Lung (tissue), 11 donors: ENCODE measurements at regions not wholly inside any gene's neighbourhood (a gene's known extent, or its start where the extent isn't known, plus 50 kb on each side); places are given as distances from the start of the nearest gene placed in this dataset.

ENCODE experiments used
- ATAC-seq: fragments of 200-7000 bp; cut with Tn5 transposase; one replicate; pipeline ENCODE4 v1.9.1; 2020; ENCODE audit warnings: moderate number of reproducible peaks; ENCODE audit not compliant: insufficient read depth, low FRiP score
- DNase-seq, 3 donors: peaks; one replicate each; pipeline ENCODE4 v3.0.0-alpha.2; 2013 to 2017
- H3K27ac ChIP-seq, 2 donors: one replicate each; pipeline ENCODE4 v1.5.1; 2013; ENCODE audit warnings: mild to moderate bottlenecking in 2 of 2, moderate library complexity in 2 of 2, control low read depth in 1 of 2, inconsistent platforms in 1 of 2, low read depth in 1 of 2, low read length in 1 of 2
- H3K27me3 ChIP-seq, 3 donors: one replicate each; pipeline ENCODE4 v1.5.1; 2013; ENCODE audit warnings: low read length in 2 of 3; ENCODE audit not compliant: control insufficient read depth in 3 of 3, insufficient read depth in 3 of 3
- H3K36me3 ChIP-seq, 4 donors: one replicate each; pipeline ENCODE4 v1.5.1; 2013; ENCODE audit warnings: low read length in 4 of 4, mild to moderate bottlenecking in 1 of 4, moderate library complexity in 1 of 4; ENCODE audit not compliant: control insufficient read depth in 4 of 4, insufficient read depth in 4 of 4
- H3K4me1 ChIP-seq, 5 donors: one replicate each; pipeline ENCODE4 v1.5.1; 2013; ENCODE audit warnings: low read length in 5 of 5, mild to moderate bottlenecking in 2 of 5, moderate library complexity in 1 of 5; ENCODE audit not compliant: control insufficient read depth in 5 of 5, insufficient read depth in 5 of 5
- H3K4me3 ChIP-seq: one replicate; pipeline ENCODE4 v1.5.1; 2013; ENCODE audit warnings: mild to moderate bottlenecking, control low read depth, moderate library complexity
- H3K9ac ChIP-seq, 2 donors: one replicate each; pipeline ENCODE4 v1.5.1; 2013; ENCODE audit warnings: low read length in 2 of 2, control low read depth in 1 of 2; ENCODE audit not compliant: insufficient read depth in 1 of 2
- H3K9me3 ChIP-seq, 4 donors: one replicate each; pipeline ENCODE4 v1.5.1; 2013; ENCODE audit warnings: low read length in 3 of 4, mild to moderate bottlenecking in 1 of 4, moderate library complexity in 1 of 4; ENCODE audit not compliant: control insufficient read depth in 4 of 4, insufficient read depth in 3 of 4
- CTCF ChIP-seq: IDR thresholded peaks from 2 replicates; pipeline ENCODE4 v1.5.1; 2012; ENCODE audit warnings: mild to moderate bottlenecking; ENCODE audit errors: control extremely low read depth, extremely low read depth
- WGBS, 2 donors: extraction: QIAGEN DNeasy Blood & Tissue Kit; methylation state at CpG; one replicate each; pipeline ENCODE4 v1.1.7; 2013; 5-methylcytosine and 5-hydroxymethylcytosine counted together
- donor health status: control.
- donor health status: control.
- donor health status: Bipolar disorder and iron deficiency.
- donor health status: healthy.
- donor health status: DM: yes; HTN: yes; CAD: no.

DNA sequence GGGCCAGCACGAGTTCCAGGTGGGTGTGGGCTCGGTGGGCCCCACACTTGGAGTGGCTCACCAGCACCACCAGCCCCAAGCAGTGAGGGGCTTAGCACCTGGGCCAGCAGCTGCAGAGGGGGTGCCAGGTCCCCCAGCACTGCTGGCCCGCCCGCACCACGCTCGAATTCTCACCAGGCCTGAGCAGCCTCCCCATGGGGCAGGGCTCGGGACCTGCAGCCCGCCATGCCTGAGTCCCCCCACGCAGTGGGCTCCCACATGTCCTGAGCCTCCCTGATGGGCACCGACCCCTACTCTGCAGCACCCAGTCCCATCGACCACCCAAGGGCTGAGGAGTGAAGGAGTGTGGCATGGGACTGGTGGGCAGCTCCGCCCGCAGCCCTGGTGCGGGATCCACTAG is 593.4 kb downstream of the GABRG1 start:
- WGBS, 2 donors = 94% methylated on average over 14 of the region's 14 CpGs
- TF ChIP-seq CTCF = no peak
- no peak for DNase-seq
- Histone ChIP-seq H3K27me3 (no peaks in the 10 kb centered on the region), H3K36me3 (no peaks in the 10 kb centered on the region), H3K4me1 (no peaks in the 10 kb centered on the region), H3K9me3 (peaks cover 0 to 11% (median 0%) of the 10 kb centered on the region in 4 donors), H3K27ac (no peak overlapping the region), H3K9ac (no peak overlapping the region), H3K4me3 (no peak overlapping the region)
- no peak for ATAC-seq

- H3K27me3 ChIP-seq = no peaks in the 10 kb centered on the region
- no peak overlapping the region for H3K4me3 ChIP-seq
- WGBS, 2 donors = 91 to 92% methylated on average over 3 of the region's 3 CpGs
- DNase-seq = no peak
- H3K9me3 ChIP-seq = peaks cover 0 to 11% (median 0%) of the 10 kb centered on the region in 4 donors
- H3K9ac ChIP-seq = no peak overlapping the region
- H3K36me3 ChIP-seq = no peaks in the 10 kb centered on the region
- H3K27ac ChIP-seq = no peak overlapping the region
- ATAC-seq = no peak
- TF ChIP-seq CTCF = no peak
- no peaks in the 10 kb centered on the region for H3K4me1 ChIP-seq
Measured at GRCh38 chr4:45527160-45527559, 596.7 kb downstream of the GABRG1 start.

GRCh38 chr4:45518832-45519231 is 605.0 kb downstream of the GABRG1 start:
- H3K4me3 ChIP-seq = no peak overlapping the region
- H3K9ac ChIP-seq = no peak overlapping the region
- TF ChIP-seq CTCF = no peak
- ATAC-seq (no peak), DNase-seq (no peak)
- peaks cover 0 to 2% (median 0%) of the 10 kb centered on the region in 4 donors for H3K9me3 ChIP-seq
- no peak overlapping the region for H3K27ac ChIP-seq
- 90 to 100% methylated on average over 6 of the region's 6 CpGs for WGBS, 2 donors
- no peaks in the 10 kb centered on the region for H3K36me3 ChIP-seq
- H3K4me1 ChIP-seq = no peaks in the 10 kb centered on the region
- no peaks in the 10 kb centered on the region for H3K27me3 ChIP-seq

DNA sequence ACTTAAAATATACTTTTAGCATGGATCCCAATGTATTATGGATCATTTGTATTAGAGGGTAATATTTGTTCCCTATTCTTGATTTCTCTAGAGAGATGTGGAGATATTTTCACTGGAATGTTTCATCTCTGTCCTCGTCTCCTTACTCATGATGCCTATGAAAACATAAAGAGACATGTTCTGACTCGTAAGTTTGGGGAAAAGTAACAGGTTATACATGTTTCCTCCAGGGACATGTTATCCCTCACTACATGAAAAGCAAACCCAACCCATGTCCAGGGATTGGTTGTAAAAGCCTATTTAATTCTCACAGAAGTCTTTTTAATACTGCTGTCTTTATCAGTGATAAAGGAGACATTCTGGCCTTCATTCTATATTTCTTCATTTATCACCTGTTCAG is 621.4 kb downstream of the GABRG1 start:
- DNase-seq (no peak), ATAC-seq (no peak)
- Histone ChIP-seq H3K9me3 (no peaks in the 10 kb centered on the region), H3K4me1 (no peaks in the 10 kb centered on the region), H3K4me3 (no peak overlapping the region), H3K36me3 (no peaks in the 10 kb centered on the region), H3K9ac (no peak overlapping the region), H3K27ac (no peak overlapping the region), H3K27me3 (no peaks in the 10 kb centered on the region)
- no peak for TF ChIP-seq CTCF
- WGBS, 2 donors = 77 to 85% methylated on average over 2 of the region's 2 CpGs
